H1 (cell line): ENCODE measurements at regions not wholly inside any gene's neighbourhood (a gene's known extent, or its start where the extent isn't known, plus 50 kb on each side); places are given as distances from the start of the nearest gene placed in this dataset.

Experiments
- CTCF ChIA-PET: fragments of 300-600 bp; sonication (Branson Sonifier 250); formaldehyde crosslinking; loops from one replicate; lab custom pipeline; 2021; ENCODE audit not compliant: partially characterized antibody; lab: Charles Lee
- POLR2A ChIA-PET: fragments of 300-600 bp; sonication (Branson Sonifier 250); formaldehyde crosslinking; loops from one replicate; lab custom pipeline; 2021; ENCODE audit warnings: inconsistent platforms; ENCODE audit not compliant: partially characterized antibody; lab: Charles Lee
- DNase-seq, 2 experiments: peaks; one replicate each; pipeline versions ENCODE4 v3.0.0 to v3.0.0-alpha.2; 2010 to 2022; ENCODE audit warnings: low spot score in 2 of 2, low read depth in 1 of 2, mixed read lengths in 1 of 2
- FAIRE-seq: peaks from 2 replicates; lab custom pipeline; 2011; peaks lifted over from hg19 to GRCh38; lab: Jason Lieb, UNC
- H2AFZ ChIP-seq: 2 replicates; pipeline ENCODE4 v1.8.1; 2012; ENCODE audit warnings: low read length, inconsistent platforms
- H2AK5ac ChIP-seq: 2 replicates; pipeline ENCODE4 v1.6.1; 2013; ENCODE audit warnings: low read depth, low read length
- H2BK120ac ChIP-seq: replicated peaks from 2 replicates; pipeline ENCODE3; 2013; ENCODE audit warnings: low read depth, low read length, inconsistent platforms
- H2BK12ac ChIP-seq: 2 replicates; pipeline ENCODE4 v1.6.1; 2013; ENCODE audit warnings: low read depth, low read length
- H2BK15ac ChIP-seq: 2 replicates; pipeline ENCODE4 v1.6.1; 2013; ENCODE audit warnings: low read length
- H2BK20ac ChIP-seq: 2 replicates; pipeline ENCODE4 v1.6.1; 2013; ENCODE audit warnings: low read length
- H2BK5ac ChIP-seq: 2 replicates; pipeline ENCODE4 v1.6.1; 2013; ENCODE audit warnings: low read depth, low read length
- H3K14ac ChIP-seq: 2 replicates; pipeline ENCODE4 v1.6.1; 2013; ENCODE audit warnings: inconsistent platforms; ENCODE audit not compliant: insufficient read length
- H3K18ac ChIP-seq: 2 replicates; pipeline ENCODE4 v1.6.1; 2013; ENCODE audit warnings: low read length; ENCODE audit errors: extremely low read depth
- H3K23ac ChIP-seq: 2 replicates; pipeline ENCODE4 v1.6.1; 2013; ENCODE audit warnings: inconsistent platforms; ENCODE audit not compliant: insufficient read length
- H3K23me2 ChIP-seq: 2 replicates; pipeline ENCODE4 v1.6.1; 2013; ENCODE audit warnings: low read depth, low read length
- H3K27ac ChIP-seq: 2 replicates; pipeline ENCODE4 v1.6.1; 2011; ENCODE audit warnings: low read depth, low read length, inconsistent platforms
- H3K27me3 ChIP-seq, 4 experiments: replicated peaks in 1 of 4; 1 replicate in 1 of 4; 2 replicates in 3 of 4; pipeline versions ENCODE4 v1.6.1 to v1.8.1; 2011 to 2013; ENCODE audit warnings: low read length in 3 of 4, mild to moderate bottlenecking in 3 of 4, inconsistent platforms in 2 of 4, mixed read lengths in 2 of 4, moderate library complexity in 1 of 4; ENCODE audit not compliant: control insufficient read depth in 3 of 4, insufficient read depth in 3 of 4; ENCODE audit errors: extremely low read depth in 1 of 4
- H3K36me3 ChIP-seq, 4 experiments: 2 replicates each; pipeline versions ENCODE4 v1.6.1 to v1.8.1; 2011 to 2013; ENCODE audit warnings: mild to moderate bottlenecking in 4 of 4, low read length in 3 of 4, moderate library complexity in 2 of 4, control low read depth in 1 of 4, inconsistent platforms in 1 of 4; ENCODE audit not compliant: insufficient read depth in 4 of 4, control insufficient read depth in 2 of 4
- H3K4ac ChIP-seq: replicated peaks from 2 replicates; pipeline ENCODE3; 2013; ENCODE audit warnings: low read length, low read depth, mixed read lengths, inconsistent platforms; ENCODE audit not compliant: insufficient read length
- H3K4me1 ChIP-seq, 4 experiments: replicated peaks in 1 of 4; 1 replicate in 1 of 4; 2 replicates in 3 of 4; pipeline versions ENCODE4 v1.6.1 to v1.8.1; 2011 to 2013; ENCODE audit warnings: low read length in 3 of 4, inconsistent platforms in 2 of 4, mixed read lengths in 1 of 4; ENCODE audit not compliant: insufficient read depth in 4 of 4, control insufficient read depth in 3 of 4
- H3K4me2 ChIP-seq, 2 experiments: 2 replicates each; pipeline versions ENCODE4 v1.6.1 to v1.8.1; 2011 to 2013; ENCODE audit warnings: low read depth in 2 of 2, low read length in 2 of 2, control low read depth in 1 of 2, inconsistent platforms in 1 of 2, mild to moderate bottlenecking in 1 of 2; ENCODE audit not compliant: insufficient read depth in 1 of 2
- H3K4me3 ChIP-seq, 4 experiments: fragments of 200-600, 300-600 bp in 1 of 4; sonication (generic), shearing (Covaris generic), sonication (Bioruptor Twin) in 1 of 4; 2 replicates each; pipeline versions ENCODE4 v1.5.1 to v1.8.1; 2011 to 2016; ENCODE audit warnings: low read length in 4 of 4, low read depth in 3 of 4, control low read depth in 2 of 4, inconsistent platforms in 2 of 4, mild to moderate bottlenecking in 2 of 4, mixed read lengths in 1 of 4, moderate library complexity in 1 of 4; ENCODE audit not compliant: insufficient read depth in 2 of 4; ENCODE audit errors: extremely low read depth in 1 of 4
- H3K56ac ChIP-seq: replicated peaks from 2 replicates; pipeline ENCODE3; 2013; ENCODE audit warnings: low read depth, mild to moderate bottlenecking, mixed read lengths, low read length, inconsistent platforms; ENCODE audit not compliant: insufficient read length
- H3K79me1 ChIP-seq: 2 replicates; pipeline ENCODE4 v1.6.1; 2013; ENCODE audit warnings: low read depth, low read length, control low read depth
- H3K79me2 ChIP-seq, 2 experiments: 2 replicates each; pipeline versions ENCODE4 v1.6.1 to v1.8.1; 2012 to 2013; ENCODE audit warnings: low read length in 2 of 2, mild to moderate bottlenecking in 2 of 2, inconsistent platforms in 1 of 2; ENCODE audit not compliant: insufficient read depth in 2 of 2, control insufficient read depth in 1 of 2
- H3K9ac ChIP-seq, 4 experiments: replicated peaks in 1 of 4; 1 replicate in 1 of 4; 2 replicates in 3 of 4; pipeline versions ENCODE4 v1.6.1 to v1.8.1; 2011 to 2013; ENCODE audit warnings: low read depth in 3 of 4, low read length in 3 of 4, control low read depth in 2 of 4, mild to moderate bottlenecking in 2 of 4, moderate library complexity in 2 of 4, inconsistent platforms in 1 of 4; ENCODE audit errors: extremely low read depth in 1 of 4
- H3K9me3 ChIP-seq, 2 experiments: 2 replicates each; pipeline versions ENCODE4 v1.6.1 to v1.8.1; 2012 to 2013; ENCODE audit warnings: mild to moderate bottlenecking in 2 of 2, moderate library complexity in 2 of 2, control low read depth in 1 of 2, inconsistent platforms in 1 of 2, low read depth in 1 of 2, low read length in 1 of 2, mixed read lengths in 1 of 2; ENCODE audit not compliant: insufficient read depth in 2 of 2
- H4K20me1 ChIP-seq, 2 experiments: replicated peaks in 1 of 2; 2 replicates each; pipeline versions ENCODE3 to v1.8.1; 2011 to 2013; ENCODE audit warnings: inconsistent platforms in 2 of 2, low read length in 2 of 2, mild to moderate bottlenecking in 1 of 2; ENCODE audit not compliant: insufficient read depth in 2 of 2, control insufficient read depth in 1 of 2
- H4K5ac ChIP-seq: 2 replicates; pipeline ENCODE4 v1.6.1; 2013; ENCODE audit warnings: low read length, low read depth, mixed read lengths, inconsistent platforms; ENCODE audit not compliant: insufficient read length
- H4K8ac ChIP-seq: 2 replicates; pipeline ENCODE4 v1.8.0; 2013; ENCODE audit warnings: mild to moderate bottlenecking, moderate library complexity, low read length, inconsistent platforms; ENCODE audit not compliant: insufficient read depth; ENCODE audit errors: extremely low read depth
- H4K91ac ChIP-seq: replicated peaks from 2 replicates; pipeline ENCODE3; 2013; ENCODE audit warnings: low read length, mixed read lengths, inconsistent platforms; ENCODE audit not compliant: insufficient read length
- CHD2 ChIP-seq: IDR thresholded peaks from 2 replicates; pipeline ENCODE4 v1.6.1; 2012; ENCODE audit warnings: low read length, improper control_type of control experiment
- HDAC2 ChIP-seq, 2 experiments: fragments of 300-600 bp in 1 of 2; sonication (generic) in 1 of 2; IDR thresholded peaks; 2 replicates each; pipeline ENCODE4 v1.6.1; 2011 to 2012; ENCODE audit warnings: low read depth in 2 of 2, low read length in 2 of 2, mild to moderate bottlenecking in 2 of 2, moderate library complexity in 2 of 2, borderline replicate concordance in 1 of 2, inconsistent platforms in 1 of 2
- HDAC6 ChIP-seq: IDR thresholded peaks from one replicate; pipeline ENCODE4 v1.7.1; 2012; ENCODE audit warnings: low read depth, mild to moderate bottlenecking, inconsistent platforms, low read length, moderate library complexity
- NRF1 ChIP-seq: IDR thresholded peaks from 2 replicates; pipeline ENCODE4 v1.6.1; 2011; ENCODE audit warnings: mild to moderate bottlenecking, low read depth, low read length, improper control_type of control experiment
- SIX5 ChIP-seq: IDR thresholded peaks from 2 replicates; pipeline ENCODE4 v1.6.1; 2011; ENCODE audit warnings: mild to moderate bottlenecking, low read depth, low read length
- SP1 ChIP-seq: IDR thresholded peaks from 2 replicates; pipeline ENCODE4 v1.6.1; 2011; ENCODE audit warnings: low read depth, low read length
- TAF7 ChIP-seq: optimal IDR thresholded peaks from 2 replicates; pipeline ENCODE3; 2011; ENCODE audit warnings: low read depth, mild to moderate bottlenecking, inconsistent platforms, low read length, moderate library complexity, borderline replicate concordance
- WGBS, 2 experiments: shearing (Covaris generic) in 1 of 2; methylation state at CpG; one replicate each; pipeline versions ENCODE4 v1.1.6 to v1.1.7; 2013 to 2015; ENCODE audit warnings: low lambda C conversion rate in 2 of 2, mixed read lengths in 2 of 2, inconsistent platforms in 1 of 2, low coverage in 1 of 2, missing lambda C conversion rate in 1 of 2; ENCODE audit not compliant: insufficient replicate concordance in 2 of 2, insufficient coverage in 1 of 2, insufficient read length in 1 of 2; ENCODE audit errors: extremely low coverage in 1 of 2, missing lambda C conversion rate in 1 of 2; 5-methylcytosine and 5-hydroxymethylcytosine counted together

GRCh38 chr4:122996350-122996749, 74.0 kb upstream of the NUDT6 start:
- H3K4me1 ChIP-seq = no peaks in the 10 kb centered on the region
- no peak overlapping the region for H2BK12ac ChIP-seq
- H3K36me3 ChIP-seq = no peaks in the 10 kb centered on the region
- no peak overlapping the region for H3K18ac ChIP-seq
- H3K23me2 ChIP-seq = no peaks in the 10 kb centered on the region; the same call in 1 of the 2 replicates
- H2BK5ac ChIP-seq = no peak overlapping the region
- H2BK15ac ChIP-seq = no peak overlapping the region
- no peak overlapping the region for H4K5ac ChIP-seq
- no peaks in the 10 kb centered on the region for H4K20me1 ChIP-seq
- no peak overlapping the region for H4K91ac ChIP-seq
- no peaks in the 10 kb centered on the region for H3K79me2 ChIP-seq
- H3K27ac ChIP-seq = no peak overlapping the region
- ChIA-PET POLR2A (no interaction called here), CTCF (no interaction called here)
- no peak overlapping the region for H3K14ac ChIP-seq
- H3K23ac ChIP-seq = no peak overlapping the region
- no peaks in the 10 kb centered on the region for H3K27me3 ChIP-seq
- H3K56ac ChIP-seq = no peak overlapping the region
- no peak overlapping the region for H3K4ac ChIP-seq
- H4K8ac ChIP-seq = no peak overlapping the region
- H3K9me3 ChIP-seq = no peaks in the 10 kb centered on the region
- H3K4me2 ChIP-seq = no peak overlapping the region
- FAIRE-seq (no peak), DNase-seq (no peak)
- TF ChIP-seq TAF7 = no peak
- no peak for TF ChIP-seq CHD2
- TF ChIP-seq SIX5 = no peak
- no peak for TF ChIP-seq NRF1
- TF ChIP-seq HDAC6 = no peak
- no peak for TF ChIP-seq SP1
- TF ChIP-seq HDAC2 (IDR thresholded peaks at IDR 0.05; ENCODE audit: borderline replicate concordance in 1 of 2, low read depth in 2 of 2, low read length in 2 of 2) = no peak
- 88% methylated on average over 1 of the region's 1 CpG; no CpG with 5 or more reads in 1 of the 2 experiments for WGBS, 2 experiments
- no peak overlapping the region for H3K9ac ChIP-seq
- H2BK120ac ChIP-seq = no peak overlapping the region
- no peak overlapping the region for H3K4me3 ChIP-seq
- H2AK5ac ChIP-seq = no peak overlapping the region
- no peak overlapping the region for H2BK20ac ChIP-seq
- H2AFZ ChIP-seq = no peak overlapping the region
- H3K79me1 ChIP-seq = no peaks in the 10 kb centered on the region
